ENCODE measurements at regions not wholly inside any gene's neighbourhood (a gene's known extent, or its start where the extent isn't known, plus 50 kb on each side); places are given as distances from the start of the nearest gene placed in this dataset.

DNA sequence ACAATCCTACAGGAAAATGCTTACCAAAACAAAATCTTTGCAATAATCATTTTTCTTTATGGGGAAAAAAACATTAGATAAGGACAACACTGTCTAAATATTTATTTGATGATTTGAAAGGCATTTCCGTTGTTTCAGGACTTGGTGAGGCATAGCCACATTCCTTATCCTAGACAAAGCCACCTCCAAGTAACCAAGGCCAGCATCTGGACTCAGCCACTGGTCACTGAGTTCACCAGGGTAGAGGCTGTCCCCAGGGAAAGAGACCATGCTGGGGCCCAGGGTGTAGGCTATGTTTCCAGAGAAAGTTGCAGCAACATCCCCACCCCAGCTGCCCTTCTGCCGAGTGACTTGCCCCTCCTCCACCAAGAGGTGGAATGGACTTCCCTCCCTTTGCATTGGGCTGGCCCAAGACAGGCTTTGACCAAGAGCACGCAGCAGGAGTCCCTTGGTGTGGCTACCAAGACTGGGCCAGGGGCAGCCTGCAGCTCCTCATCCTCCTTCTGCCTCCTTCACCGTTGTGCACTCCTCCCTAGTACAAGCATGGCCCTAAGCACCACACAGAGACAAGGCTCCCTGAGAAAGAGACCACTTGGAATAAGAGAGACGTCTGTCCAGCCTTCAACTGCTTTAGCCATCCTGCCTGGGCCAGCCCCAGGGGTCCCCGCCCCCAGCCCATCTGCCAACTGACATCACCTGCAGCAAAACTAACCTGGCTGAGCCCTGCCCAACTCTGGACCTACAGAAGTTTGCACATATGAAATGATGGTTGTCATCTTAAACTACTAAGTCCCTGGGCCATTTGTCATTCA, 68.1 kb upstream of the SPIN1 start (continued):
- no peak for TF ChIP-seq EZH2 (IDR thresholded peaks at IDR 0.05; ENCODE audit: low read depth, unreplicated experiment)
- no peak for TF ChIP-seq CREB1 (CRISPR knock-in tag; IDR thresholded peaks at IDR 0.05; ENCODE audit: low read depth)
- TF ChIP-seq JUNB (IDR thresholded peaks at IDR 0.05; ENCODE audit: unreplicated experiment): no peak
- TF ChIP-seq EZH2phosphoT487 (IDR thresholded peaks at IDR 0.05; ENCODE audit: unreplicated experiment): no peak
- TF ChIP-seq, protein P1, sequence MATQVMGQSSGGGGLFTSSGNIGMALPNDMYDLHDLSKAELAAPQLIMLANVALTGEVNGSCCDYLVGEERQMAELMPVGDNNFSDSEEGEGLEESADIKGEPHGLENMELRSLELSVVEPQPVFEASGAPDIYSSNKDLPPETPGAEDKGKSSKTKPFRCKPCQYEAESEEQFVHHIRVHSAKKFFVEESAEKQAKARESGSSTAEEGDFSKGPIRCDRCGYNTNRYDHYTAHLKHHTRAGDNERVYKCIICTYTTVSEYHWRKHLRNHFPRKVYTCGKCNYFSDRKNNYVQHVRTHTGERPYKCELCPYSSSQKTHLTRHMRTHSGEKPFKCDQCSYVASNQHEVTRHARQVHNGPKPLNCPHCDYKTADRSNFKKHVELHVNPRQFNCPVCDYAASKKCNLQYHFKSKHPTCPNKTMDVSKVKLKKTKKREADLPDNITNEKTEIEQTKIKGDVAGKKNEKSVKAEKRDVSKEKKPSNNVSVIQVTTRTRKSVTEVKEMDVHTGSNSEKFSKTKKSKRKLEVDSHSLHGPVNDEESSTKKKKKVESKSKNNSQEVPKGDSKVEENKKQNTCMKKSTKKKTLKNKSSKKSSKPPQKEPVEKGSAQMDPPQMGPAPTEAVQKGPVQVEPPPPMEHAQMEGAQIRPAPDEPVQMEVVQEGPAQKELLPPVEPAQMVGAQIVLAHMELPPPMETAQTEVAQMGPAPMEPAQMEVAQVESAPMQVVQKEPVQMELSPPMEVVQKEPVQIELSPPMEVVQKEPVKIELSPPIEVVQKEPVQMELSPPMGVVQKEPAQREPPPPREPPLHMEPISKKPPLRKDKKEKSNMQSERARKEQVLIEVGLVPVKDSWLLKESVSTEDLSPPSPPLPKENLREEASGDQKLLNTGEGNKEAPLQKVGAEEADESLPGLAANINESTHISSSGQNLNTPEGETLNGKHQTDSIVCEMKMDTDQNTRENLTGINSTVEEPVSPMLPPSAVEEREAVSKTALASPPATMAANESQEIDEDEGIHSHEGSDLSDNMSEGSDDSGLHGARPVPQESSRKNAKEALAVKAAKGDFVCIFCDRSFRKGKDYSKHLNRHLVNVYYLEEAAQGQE (IDR thresholded peaks at IDR 0.05; ENCODE audit: unreplicated experiment): no peak

- H3K27ac Mint-ChIP-seq: peak overlapping the region; percentile 96
- peaks cover 32% of the 10 kb centered on the region for H3K4me1 Mint-ChIP-seq
- H3K27me3 Mint-ChIP-seq (ENCODE audit: insufficient read depth, low read depth, poor library complexity): peaks cover 11% of the 10 kb centered on the region
- H3K4me3 Mint-ChIP-seq: peak overlapping the region; percentile 49
- Histone ChIP-seq H3K4me3 (peak overlapping the region; percentile 2), H2AFZ (no peak overlapping the region), H3K27me3 (ENCODE audit: insufficient read depth) (no peaks in the 10 kb centered on the region), H3F3A (replicated peaks; ENCODE audit: low read depth) (peaks cover 8% of the 10 kb centered on the region; the same call in 1 of the 2 replicates), H3K36me3 (ENCODE audit: insufficient read depth) (no peaks in the 10 kb centered on the region), H3K4me2 (peak overlapping the region; percentile 5), H3K4me1 (ENCODE audit: insufficient read depth) (peaks cover 25% of the 10 kb centered on the region), H4K20me1 (replicated peaks; ENCODE audit: insufficient read depth) (no peaks in the 10 kb centered on the region), H3K27ac (ENCODE audit: low read depth) (peak overlapping the region; percentile 94), H3K79me2 (replicated peaks; ENCODE audit: insufficient read depth) (no peaks in the 10 kb centered on the region), H3K9me2 (ENCODE audit: insufficient read depth) (no peaks in the 10 kb centered on the region; the same call in 1 of the 2 replicates)
- DNase-seq (ENCODE audit: low spot score) (peak; percentile 80), ATAC-seq (peak; percentile 85)
- no peaks in the 10 kb centered on the region for H3K36me3 Mint-ChIP-seq (ENCODE audit: low read depth)
- no peaks in the 10 kb centered on the region for H3K9me3 Mint-ChIP-seq
- TF ChIP-seq, protein P2, sequence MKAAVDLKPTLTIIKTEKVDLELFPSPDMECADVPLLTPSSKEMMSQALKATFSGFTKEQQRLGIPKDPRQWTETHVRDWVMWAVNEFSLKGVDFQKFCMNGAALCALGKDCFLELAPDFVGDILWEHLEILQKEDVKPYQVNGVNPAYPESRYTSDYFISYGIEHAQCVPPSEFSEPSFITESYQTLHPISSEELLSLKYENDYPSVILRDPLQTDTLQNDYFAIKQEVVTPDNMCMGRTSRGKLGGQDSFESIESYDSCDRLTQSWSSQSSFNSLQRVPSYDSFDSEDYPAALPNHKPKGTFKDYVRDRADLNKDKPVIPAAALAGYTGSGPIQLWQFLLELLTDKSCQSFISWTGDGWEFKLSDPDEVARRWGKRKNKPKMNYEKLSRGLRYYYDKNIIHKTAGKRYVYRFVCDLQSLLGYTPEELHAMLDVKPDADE (IDR thresholded peaks at IDR 0.05): no peak
- no peak for TF ChIP-seq ZNF331 (CRISPR knock-in tag; IDR thresholded peaks at IDR 0.05; ENCODE audit: low read depth)
- no peak for TF ChIP-seq JUNB (IDR thresholded peaks at IDR 0.05; ENCODE audit: unreplicated experiment)
- TF ChIP-seq, protein P3, sequence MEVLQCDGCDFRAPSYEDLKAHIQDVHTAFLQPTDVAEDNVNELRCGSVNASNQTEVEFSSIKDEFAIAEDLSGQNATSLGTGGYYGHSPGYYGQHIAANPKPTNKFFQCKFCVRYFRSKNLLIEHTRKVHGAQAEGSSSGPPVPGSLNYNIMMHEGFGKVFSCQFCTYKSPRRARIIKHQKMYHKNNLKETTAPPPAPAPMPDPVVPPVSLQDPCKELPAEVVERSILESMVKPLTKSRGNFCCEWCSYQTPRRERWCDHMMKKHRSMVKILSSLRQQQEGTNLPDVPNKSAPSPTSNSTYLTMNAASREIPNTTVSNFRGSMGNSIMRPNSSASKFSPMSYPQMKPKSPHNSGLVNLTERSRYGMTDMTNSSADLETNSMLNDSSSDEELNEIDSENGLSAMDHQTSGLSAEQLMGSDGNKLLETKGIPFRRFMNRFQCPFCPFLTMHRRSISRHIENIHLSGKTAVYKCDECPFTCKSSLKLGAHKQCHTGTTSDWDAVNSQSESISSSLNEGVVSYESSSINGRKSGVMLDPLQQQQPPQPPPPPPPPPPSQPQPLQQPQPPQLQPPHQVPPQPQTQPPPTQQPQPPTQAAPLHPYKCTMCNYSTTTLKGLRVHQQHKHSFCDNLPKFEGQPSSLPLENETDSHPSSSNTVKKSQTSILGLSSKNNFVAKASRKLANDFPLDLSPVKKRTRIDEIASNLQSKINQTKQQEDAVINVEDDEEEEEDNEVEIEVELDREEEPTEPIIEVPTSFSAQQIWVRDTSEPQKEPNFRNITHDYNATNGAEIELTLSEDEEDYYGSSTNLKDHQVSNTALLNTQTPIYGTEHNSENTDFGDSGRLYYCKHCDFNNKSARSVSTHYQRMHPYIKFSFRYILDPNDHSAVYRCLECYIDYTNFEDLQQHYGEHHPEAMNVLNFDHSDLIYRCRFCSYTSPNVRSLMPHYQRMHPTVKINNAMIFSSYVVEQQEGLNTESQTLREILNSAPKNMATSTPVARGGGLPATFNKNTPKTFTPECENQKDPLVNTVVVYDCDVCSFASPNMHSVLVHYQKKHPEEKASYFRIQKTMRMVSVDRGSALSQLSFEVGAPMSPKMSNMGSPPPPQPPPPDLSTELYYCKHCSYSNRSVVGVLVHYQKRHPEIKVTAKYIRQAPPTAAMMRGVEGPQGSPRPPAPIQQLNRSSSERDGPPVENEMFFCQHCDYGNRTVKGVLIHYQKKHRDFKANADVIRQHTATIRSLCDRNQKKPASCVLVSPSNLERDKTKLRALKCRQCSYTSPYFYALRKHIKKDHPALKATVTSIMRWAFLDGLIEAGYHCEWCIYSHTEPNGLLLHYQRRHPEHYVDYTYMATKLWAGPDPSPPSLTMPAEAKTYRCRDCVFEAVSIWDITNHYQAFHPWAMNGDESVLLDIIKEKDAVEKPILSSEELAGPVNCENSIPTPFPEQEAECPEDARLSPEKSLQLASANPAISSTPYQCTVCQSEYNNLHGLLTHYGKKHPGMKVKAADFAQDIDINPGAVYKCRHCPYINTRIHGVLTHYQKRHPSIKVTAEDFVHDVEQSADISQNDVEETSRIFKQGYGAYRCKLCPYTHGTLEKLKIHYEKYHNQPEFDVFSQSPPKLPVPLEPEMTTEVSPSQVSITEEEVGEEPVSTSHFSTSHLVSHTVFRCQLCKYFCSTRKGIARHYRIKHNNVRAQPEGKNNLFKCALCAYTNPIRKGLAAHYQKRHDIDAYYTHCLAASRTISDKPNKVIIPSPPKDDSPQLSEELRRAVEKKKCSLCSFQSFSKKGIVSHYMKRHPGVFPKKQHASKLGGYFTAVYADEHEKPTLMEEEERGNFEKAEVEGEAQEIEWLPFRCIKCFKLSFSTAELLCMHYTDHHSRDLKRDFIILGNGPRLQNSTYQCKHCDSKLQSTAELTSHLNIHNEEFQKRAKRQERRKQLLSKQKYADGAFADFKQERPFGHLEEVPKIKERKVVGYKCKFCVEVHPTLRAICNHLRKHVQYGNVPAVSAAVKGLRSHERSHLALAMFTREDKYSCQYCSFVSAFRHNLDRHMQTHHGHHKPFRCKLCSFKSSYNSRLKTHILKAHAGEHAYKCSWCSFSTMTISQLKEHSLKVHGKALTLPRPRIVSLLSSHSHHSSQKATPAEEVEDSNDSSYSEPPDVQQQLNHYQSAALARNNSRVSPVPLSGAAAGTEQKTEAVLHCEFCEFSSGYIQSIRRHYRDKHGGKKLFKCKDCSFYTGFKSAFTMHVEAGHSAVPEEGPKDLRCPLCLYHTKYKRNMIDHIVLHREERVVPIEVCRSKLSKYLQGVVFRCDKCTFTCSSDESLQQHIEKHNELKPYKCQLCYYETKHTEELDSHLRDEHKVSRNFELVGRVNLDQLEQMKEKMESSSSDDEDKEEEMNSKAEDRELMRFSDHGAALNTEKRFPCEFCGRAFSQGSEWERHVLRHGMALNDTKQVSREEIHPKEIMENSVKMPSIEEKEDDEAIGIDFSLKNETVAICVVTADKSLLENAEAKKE (CRISPR knock-in tag; IDR thresholded peaks at IDR 0.05): no peak
- TF ChIP-seq CTCF (conservative IDR thresholded peaks at IDR 0.05; ENCODE audit: low read depth in 2 of 2): peak; percentile 36 to 65
- TF ChIP-seq CREB1 (CRISPR knock-in tag; IDR thresholded peaks at IDR 0.05; ENCODE audit: low read depth): no peak; the same call in 1 of the 2 replicates
Observed at GRCh38 chr9:88313364-88314220, 74.7 kb upstream of the SPIN1 start.

All from GM23338 (cell line).